IMR-90 (cell line): ENCODE measurements at regions not wholly inside any gene's neighbourhood (a gene's known extent, or its start where the extent isn't known, plus 50 kb on each side); places are given as distances from the start of the nearest gene placed in this dataset.

Experiments
- ATAC-seq: fragments of 200-7000 bp; cut with Tn5 transposase; 2 replicates; pipeline ENCODE4 v1.9.1; 2020; ENCODE audit warnings: low read depth, mild to moderate bottlenecking, moderate library complexity
- BruUV-seq: library from RNA; stranded (reverse); fragments of 400-500 nt; replicated peaks from 2 replicates; lab custom pipeline; 2021; lab: Mats Ljungman, UMichigan
- CTCF ChIA-PET: fragments of 300-600 bp; formaldehyde crosslinking; extraction: SDS; loops from one replicate; lab custom pipeline; 2021; ENCODE audit warnings: antibody characterized with exemption; lab: Yijun Ruan, JAX
- POLR2A ChIA-PET: fragments of 300-600 bp; sonication (Branson Sonifier 250); formaldehyde crosslinking; loops from one replicate; lab custom pipeline; 2022; ENCODE audit warnings: antibody characterized with exemption; ENCODE audit not compliant: unreplicated experiment; lab: Charles Lee
- DNase-seq: peaks from one replicate; pipeline ENCODE4 v3.0.0; 2013
- H2AFZ ChIP-seq: replicated peaks from 2 replicates; pipeline ENCODE3; 2013; ENCODE audit warnings: low read length, mild to moderate bottlenecking; ENCODE audit not compliant: poor library complexity
- H2AK5ac ChIP-seq: 2 replicates; pipeline ENCODE4 v1.6.1; 2013; ENCODE audit warnings: low read depth, low read length, inconsistent platforms
- H2AK9ac ChIP-seq: replicated peaks from 2 replicates; pipeline ENCODE3; 2013; ENCODE audit warnings: mild to moderate bottlenecking, low read depth, low read length, moderate library complexity; ENCODE audit not compliant: poor library complexity
- H2BK120ac ChIP-seq: 2 replicates; pipeline ENCODE4 v1.6.1; 2013; ENCODE audit warnings: low read depth, low read length, inconsistent platforms
- H2BK15ac ChIP-seq: 3 replicates; pipeline ENCODE4 v1.6.1; 2013; ENCODE audit warnings: low read depth, low read length, inconsistent platforms
- H2BK20ac ChIP-seq: 2 replicates; pipeline ENCODE4 v1.6.1; 2013; ENCODE audit warnings: low read depth, mild to moderate bottlenecking, inconsistent platforms, low read length, moderate library complexity
- H2BK5ac ChIP-seq: 2 replicates; pipeline ENCODE4 v1.6.1; 2013; ENCODE audit warnings: mild to moderate bottlenecking, low read depth, low read length, inconsistent platforms; ENCODE audit not compliant: poor library complexity, severe bottlenecking
- H3K14ac ChIP-seq: replicated peaks from 2 replicates; pipeline ENCODE4 v1.6.1; 2013; ENCODE audit warnings: low read depth, low read length, inconsistent platforms
- H3K18ac ChIP-seq: 2 replicates; pipeline ENCODE4 v1.6.1; 2013; ENCODE audit warnings: low read depth, low read length, control low read depth
- H3K23ac ChIP-seq: 2 replicates; pipeline ENCODE4 v1.6.1; 2013; ENCODE audit warnings: low read depth, low read length, inconsistent platforms
- H3K27ac ChIP-seq: 2 replicates; pipeline ENCODE4 v1.5.1; 2013; ENCODE audit warnings: mild to moderate bottlenecking, control low read depth, low read length; ENCODE audit not compliant: insufficient read depth
- H3K27me3 ChIP-seq: 2 replicates; pipeline ENCODE4 v1.6.1; 2013; ENCODE audit warnings: low read length; ENCODE audit not compliant: control insufficient read depth, insufficient read depth
- H3K36me3 ChIP-seq: 2 replicates; pipeline ENCODE4 v1.6.1; 2013; ENCODE audit warnings: low read length, mixed read lengths; ENCODE audit not compliant: control insufficient read depth, insufficient read depth
- H3K4ac ChIP-seq: 2 replicates; pipeline ENCODE4 v1.6.1; 2013; ENCODE audit warnings: low read depth, low read length, inconsistent platforms
- H3K4me1 ChIP-seq: 2 replicates; pipeline ENCODE4 v1.6.1; 2013; ENCODE audit warnings: low read length, mixed read lengths; ENCODE audit not compliant: control insufficient read depth, insufficient read depth
- H3K4me2 ChIP-seq: 2 replicates; pipeline ENCODE4 v1.6.1; 2013; ENCODE audit warnings: low read depth, mild to moderate bottlenecking, control low read depth, low read length, moderate library complexity
- H3K4me3 ChIP-seq: 2 replicates; pipeline ENCODE4 v1.5.1; 2013; ENCODE audit warnings: low read depth, mild to moderate bottlenecking, control low read depth, low read length, moderate library complexity; ENCODE audit not compliant: insufficient read depth
- H3K56ac ChIP-seq: 2 replicates; pipeline ENCODE4 v1.6.1; 2013; ENCODE audit warnings: low read length, inconsistent platforms; ENCODE audit not compliant: insufficient read depth; ENCODE audit errors: extremely low read depth
- H3K79me1 ChIP-seq, 2 experiments: 2 replicates each; pipeline ENCODE4 v1.6.1; 2013; ENCODE audit warnings: low read length in 2 of 2, inconsistent platforms in 1 of 2, low read depth in 1 of 2
- H3K9ac ChIP-seq: 2 replicates; pipeline ENCODE4 v1.6.1; 2013; ENCODE audit warnings: low read depth, low read length, control low read depth
- H3K9me1 ChIP-seq: 2 replicates; pipeline ENCODE4 v1.6.1; 2013; ENCODE audit warnings: low read length, inconsistent platforms; ENCODE audit not compliant: insufficient read depth
- H3K9me3 ChIP-seq: 2 replicates; pipeline ENCODE4 v1.6.1; 2013; ENCODE audit warnings: low read length; ENCODE audit not compliant: control insufficient read depth, insufficient read depth
- H4K20me1 ChIP-seq: 2 replicates; pipeline ENCODE4 v1.6.1; 2013; ENCODE audit warnings: low read length, inconsistent platforms; ENCODE audit not compliant: insufficient read depth
- H4K5ac ChIP-seq: 2 replicates; pipeline ENCODE4 v1.6.1; 2013; ENCODE audit warnings: mild to moderate bottlenecking, low read depth, low read length, control low read depth
- H4K8ac ChIP-seq, 2 experiments: 2 replicates each; pipeline ENCODE4 v1.6.1; 2013; ENCODE audit warnings: low read depth in 2 of 2, low read length in 2 of 2, control low read depth in 1 of 2, inconsistent platforms in 1 of 2
- H4K91ac ChIP-seq: 2 replicates; pipeline ENCODE4 v1.6.1; 2013; ENCODE audit warnings: low read depth, low read length, inconsistent platforms; ENCODE audit not compliant: insufficient read depth
- CEBPB ChIP-seq: IDR thresholded peaks from 2 replicates; pipeline ENCODE4 v1.6.1; 2012; ENCODE audit warnings: low read depth, low read length, improper control_type of control experiment
- CHD1 ChIP-seq: IDR thresholded peaks from 2 replicates; pipeline ENCODE4 v1.6.1; 2012; ENCODE audit warnings: low read depth, low read length, improper control_type of control experiment
- FOS ChIP-seq: fragments of 150-350 bp; IDR thresholded peaks from 2 replicates; pipeline ENCODE4 v1.6.1; 2016; ENCODE audit warnings: low read depth, low read length
- MAFK ChIP-seq: IDR thresholded peaks from 2 replicates; pipeline ENCODE4 v1.6.1; 2012; ENCODE audit warnings: low read depth, low read length, improper control_type of control experiment
- MAZ ChIP-seq: IDR thresholded peaks from 2 replicates; pipeline ENCODE4 v1.6.1; 2012; ENCODE audit warnings: low read depth, mild to moderate bottlenecking, low read length, improper control_type of control experiment, moderate library complexity, borderline replicate concordance
- MXI1 ChIP-seq: IDR thresholded peaks from 2 replicates; pipeline ENCODE4 v1.6.1; 2012; ENCODE audit warnings: low read depth, mild to moderate bottlenecking, low read length, moderate library complexity, borderline replicate concordance
- NFE2L2 ChIP-seq: fragments of 150-350 bp; IDR thresholded peaks from 2 replicates; pipeline ENCODE4 v1.6.1; 2016; ENCODE audit warnings: low read depth, mild to moderate bottlenecking, low read length
- POLR2A ChIP-seq: IDR thresholded peaks from 2 replicates; pipeline ENCODE4 v1.6.1; 2012; ENCODE audit warnings: mild to moderate bottlenecking, low read depth, low read length
- RAD21 ChIP-seq: IDR thresholded peaks from 2 replicates; pipeline ENCODE4 v1.6.1; 2012; ENCODE audit warnings: low read length, improper control_type of control experiment
- RFX5 ChIP-seq: IDR thresholded peaks from 2 replicates; pipeline ENCODE4 v1.8.0; 2012; ENCODE audit warnings: low read depth, mild to moderate bottlenecking, low read length, moderate library complexity
- SMC3 ChIP-seq: fragments of 150-350 bp; IDR thresholded peaks from 2 replicates; pipeline ENCODE4 v1.6.1; 2016; ENCODE audit warnings: low read depth, mild to moderate bottlenecking, antibody characterized with exemption, low read length, moderate library complexity
- WGBS, 2 experiments: methylation state at CpG; one replicate each; pipeline versions ENCODE4 v1.1.5 to v1.1.7; 2013; ENCODE audit warnings: missing lambda C conversion rate in 2 of 2; ENCODE audit not compliant: insufficient read length in 1 of 2; ENCODE audit errors: extremely low coverage in 2 of 2; 5-methylcytosine and 5-hydroxymethylcytosine counted together
- dilution Hi-C: fragments of 300-500 bp; cut with HindIII; formaldehyde crosslinking; loops from one replicate; pipeline ENCODE4 v1.14.3; 2018; ENCODE audit warnings: low sequenced_read_pairs; ENCODE audit not compliant: unreplicated experiment
- in situ Hi-C: fragments of 300-500 bp; cut with MboI; formaldehyde crosslinking; loops from 3 replicates; pipeline ENCODE4 v1.14.3; 2019; ENCODE audit warnings: low sequenced_read_pairs, inconsistent platforms, mixed read lengths
- intact Hi-C: fragments of 100-400 bp; cut with micrococcal nuclease; formaldehyde crosslinking; loops from 2 replicates; pipeline ENCODE4 v1.10.0; 2022
- TF ChIP-seq, protein P1 (sequence below): conservative IDR thresholded peaks from 2 replicates; pipeline ENCODE4 v1.5.1; 2012; ENCODE audit warnings: mild to moderate bottlenecking, low read depth, low read length, improper control_type of control experiment
- TF ChIP-seq, protein P2 (sequence below): fragments of 150-350 bp; IDR thresholded peaks from 2 replicates; pipeline ENCODE4 v1.6.1; 2017; ENCODE audit warnings: mild to moderate bottlenecking, antibody characterized with exemption, low read length, low read depth

GRCh38 chr1:29415156-29415830 is 179.0 kb downstream of the PTPRU start:
- Histone ChIP-seq H4K8ac (no peak overlapping the region), H3K4me3 (no peak overlapping the region), H2AK9ac (no peak overlapping the region), H3K14ac (no peak overlapping the region), H3K9ac (no peak overlapping the region), H3K18ac (no peak overlapping the region), H3K27ac (no peak overlapping the region), H3K36me3 (no peaks in the 10 kb centered on the region), H3K27me3 (no peaks in the 10 kb centered on the region), H3K9me3 (no peaks in the 10 kb centered on the region), H3K4me2 (no peak overlapping the region), H2BK5ac (no peak overlapping the region), H2AFZ (no peak overlapping the region), H3K23ac (no peak overlapping the region), H2BK120ac (no peak overlapping the region), H3K9me1 (no peaks in the 10 kb centered on the region), H3K56ac (no peak overlapping the region), H3K79me1 (no peaks in the 10 kb centered on the region), H2AK5ac (no peak overlapping the region), H4K5ac (no peak overlapping the region), H2BK20ac (no peak overlapping the region), H4K91ac (no peak overlapping the region), H2BK15ac (no peak overlapping the region), H4K20me1 (no peaks in the 10 kb centered on the region), H3K4me1 (no peaks in the 10 kb centered on the region), H3K4ac (no peak overlapping the region)
- CTCF ChIA-PET, result no interaction called here
- TF ChIP-seq MAZ (no peak), CEBPB (no peak), MXI1 (no peak), RAD21 (no peak), CHD1 (no peak), POLR2A (no peak), SMC3 (no peak), FOS (no peak), RFX5 (no peak), NFE2L2 (no peak), MAFK (no peak)
- TF ChIP-seq, protein P1, sequence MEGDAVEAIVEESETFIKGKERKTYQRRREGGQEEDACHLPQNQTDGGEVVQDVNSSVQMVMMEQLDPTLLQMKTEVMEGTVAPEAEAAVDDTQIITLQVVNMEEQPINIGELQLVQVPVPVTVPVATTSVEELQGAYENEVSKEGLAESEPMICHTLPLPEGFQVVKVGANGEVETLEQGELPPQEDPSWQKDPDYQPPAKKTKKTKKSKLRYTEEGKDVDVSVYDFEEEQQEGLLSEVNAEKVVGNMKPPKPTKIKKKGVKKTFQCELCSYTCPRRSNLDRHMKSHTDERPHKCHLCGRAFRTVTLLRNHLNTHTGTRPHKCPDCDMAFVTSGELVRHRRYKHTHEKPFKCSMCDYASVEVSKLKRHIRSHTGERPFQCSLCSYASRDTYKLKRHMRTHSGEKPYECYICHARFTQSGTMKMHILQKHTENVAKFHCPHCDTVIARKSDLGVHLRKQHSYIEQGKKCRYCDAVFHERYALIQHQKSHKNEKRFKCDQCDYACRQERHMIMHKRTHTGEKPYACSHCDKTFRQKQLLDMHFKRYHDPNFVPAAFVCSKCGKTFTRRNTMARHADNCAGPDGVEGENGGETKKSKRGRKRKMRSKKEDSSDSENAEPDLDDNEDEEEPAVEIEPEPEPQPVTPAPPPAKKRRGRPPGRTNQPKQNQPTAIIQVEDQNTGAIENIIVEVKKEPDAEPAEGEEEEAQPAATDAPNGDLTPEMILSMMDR, result no peak
- TF ChIP-seq, protein P2, sequence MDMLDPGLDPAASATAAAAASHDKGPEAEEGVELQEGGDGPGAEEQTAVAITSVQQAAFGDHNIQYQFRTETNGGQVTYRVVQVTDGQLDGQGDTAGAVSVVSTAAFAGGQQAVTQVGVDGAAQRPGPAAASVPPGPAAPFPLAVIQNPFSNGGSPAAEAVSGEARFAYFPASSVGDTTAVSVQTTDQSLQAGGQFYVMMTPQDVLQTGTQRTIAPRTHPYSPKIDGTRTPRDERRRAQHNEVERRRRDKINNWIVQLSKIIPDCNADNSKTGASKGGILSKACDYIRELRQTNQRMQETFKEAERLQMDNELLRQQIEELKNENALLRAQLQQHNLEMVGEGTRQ, result no peak
- in situ Hi-C loops, result no loop called here
- POLR2A ChIA-PET, result no interaction called here
- ATAC-seq, result no peak
- intact Hi-C loops, result no loop called here
- no TSS peak for BruUV-seq
- WGBS, 2 experiments, result 33% methylated on average over 3 of the region's 9 CpGs; no CpG with 5 or more reads in 1 of the 2 experiments
- dilution Hi-C loops, result no loop called here
- DNase-seq, result no peak
